ENCODE measurements at regions not wholly inside any gene's neighbourhood (a gene's known extent, or its start where the extent isn't known, plus 50 kb on each side); places are given as distances from the start of the nearest gene placed in this dataset.
A peak's percentile ranks its signal among the peaks of the same experiment; 100 is the strongest.

GRCh38 chr12:77488041-77488620 lies 342.6 kb upstream of the NAV3 start:
- CTCF ChIA-PET, result no interaction called here
- WGBS (ENCODE audit: low lambda C conversion rate), result 17% methylated on average over 2 of the region's 2 CpGs

GRCh38 chr12:77486872-77487271 lies 343.8 kb upstream of the NAV3 start:
- POLR2A ChIA-PET, result no interaction called here
- no peak overlapping the region; the same call in 1 of the 2 replicates for H2AFZ ChIP-seq (ENCODE audit: low read depth)
- H3K79me2 ChIP-seq (ENCODE audit: insufficient read depth), result no peaks in the 10 kb centered on the region
- H3K9me3 ChIP-seq, result no peaks in the 10 kb centered on the region
- H3K4me2 ChIP-seq, result no peak overlapping the region
- no peaks in the 10 kb centered on the region for H3K36me3 ChIP-seq (replicated peaks in 1 of 2; ENCODE audit: control insufficient read depth in 1 of 2, insufficient read depth in 2 of 2, low read length in 1 of 2)
- H3K4me3 ChIP-seq (ENCODE audit: low read depth in 2 of 2, low read length in 1 of 2), result no peak overlapping the region
- H3K9me2 ChIP-seq, result no peaks in the 10 kb centered on the region
- TF ChIP-seq POLR2AphosphoS5 (IDR thresholded peaks at IDR 0.05; ENCODE audit: low read depth, low read length), result no peak
- no peak for TF ChIP-seq USF1 (IDR thresholded peaks at IDR 0.05; ENCODE audit: borderline replicate concordance, low read depth)
- TF ChIP-seq, protein P1, sequence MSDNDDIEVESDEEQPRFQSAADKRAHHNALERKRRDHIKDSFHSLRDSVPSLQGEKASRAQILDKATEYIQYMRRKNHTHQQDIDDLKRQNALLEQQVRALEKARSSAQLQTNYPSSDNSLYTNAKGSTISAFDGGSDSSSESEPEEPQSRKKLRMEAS (IDR thresholded peaks at IDR 0.05; ENCODE audit: low read depth), result no peak
- TF ChIP-seq, protein P2, sequence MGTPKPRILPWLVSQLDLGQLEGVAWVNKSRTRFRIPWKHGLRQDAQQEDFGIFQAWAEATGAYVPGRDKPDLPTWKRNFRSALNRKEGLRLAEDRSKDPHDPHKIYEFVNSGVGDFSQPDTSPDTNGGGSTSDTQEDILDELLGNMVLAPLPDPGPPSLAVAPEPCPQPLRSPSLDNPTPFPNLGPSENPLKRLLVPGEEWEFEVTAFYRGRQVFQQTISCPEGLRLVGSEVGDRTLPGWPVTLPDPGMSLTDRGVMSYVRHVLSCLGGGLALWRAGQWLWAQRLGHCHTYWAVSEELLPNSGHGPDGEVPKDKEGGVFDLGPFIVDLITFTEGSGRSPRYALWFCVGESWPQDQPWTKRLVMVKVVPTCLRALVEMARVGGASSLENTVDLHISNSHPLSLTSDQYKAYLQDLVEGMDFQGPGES (IDR thresholded peaks at IDR 0.05; ENCODE audit: low read depth, low read length), result no peak
- no peak for TF ChIP-seq SMC3 (IDR thresholded peaks at IDR 0.05; ENCODE audit: low read depth, low read length)
- no peak for TF ChIP-seq GATA2 (CRISPR knock-in tag; IDR thresholded peaks at IDR 0.05)
- TF ChIP-seq, protein P3, sequence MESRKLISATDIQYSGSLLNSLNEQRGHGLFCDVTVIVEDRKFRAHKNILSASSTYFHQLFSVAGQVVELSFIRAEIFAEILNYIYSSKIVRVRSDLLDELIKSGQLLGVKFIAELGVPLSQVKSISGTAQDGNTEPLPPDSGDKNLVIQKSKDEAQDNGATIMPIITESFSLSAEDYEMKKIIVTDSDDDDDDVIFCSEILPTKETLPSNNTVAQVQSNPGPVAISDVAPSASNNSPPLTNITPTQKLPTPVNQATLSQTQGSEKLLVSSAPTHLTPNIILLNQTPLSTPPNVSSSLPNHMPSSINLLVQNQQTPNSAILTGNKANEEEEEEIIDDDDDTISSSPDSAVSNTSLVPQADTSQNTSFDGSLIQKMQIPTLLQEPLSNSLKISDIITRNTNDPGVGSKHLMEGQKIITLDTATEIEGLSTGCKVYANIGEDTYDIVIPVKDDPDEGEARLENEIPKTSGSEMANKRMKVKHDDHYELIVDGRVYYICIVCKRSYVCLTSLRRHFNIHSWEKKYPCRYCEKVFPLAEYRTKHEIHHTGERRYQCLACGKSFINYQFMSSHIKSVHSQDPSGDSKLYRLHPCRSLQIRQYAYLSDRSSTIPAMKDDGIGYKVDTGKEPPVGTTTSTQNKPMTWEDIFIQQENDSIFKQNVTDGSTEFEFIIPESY (IDR thresholded peaks at IDR 0.05; ENCODE audit: borderline replicate concordance, low read depth), result no peak
- H3K27ac ChIP-seq (ENCODE audit: low read depth in 2 of 2, low read length in 1 of 2), result no peak overlapping the region
- 17% methylated on average over 1 of the region's 1 CpG for WGBS (ENCODE audit: low lambda C conversion rate)
- no peak for DNase-seq
- peaks cover 0 to 7% of the 10 kb centered on the region in 2 experiments; a peak in 2 of 4 replicates for H3K4me1 ChIP-seq (ENCODE audit: control insufficient read depth in 1 of 2, insufficient read depth in 2 of 2, low read depth in 1 of 2, low read length in 1 of 2)
- no peaks in the 10 kb centered on the region for H3K27me3 ChIP-seq (ENCODE audit: insufficient read depth)
- H4K20me1 ChIP-seq (ENCODE audit: insufficient read depth), result no peaks in the 10 kb centered on the region
- no peaks in the 10 kb centered on the region for H3F3A ChIP-seq (replicated peaks; ENCODE audit: insufficient read depth)
- CTCF ChIA-PET, result no interaction called here
- H3K9ac ChIP-seq, result no peak overlapping the region

More at GRCh38 chr12:77488041-77488620, 342.6 kb upstream of the NAV3 start:
- peaks cover 0 to 7% of the 10 kb centered on the region in 2 experiments; a peak in 2 of 4 replicates for H3K4me1 ChIP-seq (ENCODE audit: control insufficient read depth in 1 of 2, insufficient read depth in 2 of 2, low read depth in 1 of 2, low read length in 1 of 2)
- peak overlapping the region; percentile 7 to 47; a peak in 3 of 4 replicates for H3K27ac ChIP-seq (ENCODE audit: low read depth in 2 of 2, low read length in 1 of 2)
- H3K9me2 ChIP-seq, result no peaks in the 10 kb centered on the region
- H3K9ac ChIP-seq, result no peak overlapping the region
- H3K36me3 ChIP-seq (replicated peaks in 1 of 2; ENCODE audit: control insufficient read depth in 1 of 2, insufficient read depth in 2 of 2, low read length in 1 of 2), result no peaks in the 10 kb centered on the region
- H3K4me2 ChIP-seq, result 0 out of 2 replicates have a peak overlapping the region, but pooled peaks have one; percentile 5
- no peaks in the 10 kb centered on the region for H3F3A ChIP-seq (replicated peaks; ENCODE audit: insufficient read depth)
- H3K9me3 ChIP-seq, result no peaks in the 10 kb centered on the region
- POLR2A ChIA-PET, result no interaction called here
- TF ChIP-seq PBX3 (IDR thresholded peaks at IDR 0.05) (0 out of 2 replicates have a peak, but pooled peaks have one; percentile 10), EP300 (IDR thresholded peaks at IDR 0.05; ENCODE audit: borderline replicate concordance in 1 of 2, low read depth in 1 of 2, low read length in 1 of 2) (no peak), TEAD4 (IDR thresholded peaks at IDR 0.05; ENCODE audit: borderline replicate concordance, insufficient read depth) (peak; percentile 56; the same call in 1 of the 2 replicates)
- H3K4me3 ChIP-seq (ENCODE audit: low read depth in 2 of 2, low read length in 1 of 2), result no peak overlapping the region
- H2AFZ ChIP-seq (ENCODE audit: low read depth), result no peak overlapping the region
- H4K20me1 ChIP-seq (ENCODE audit: insufficient read depth), result no peaks in the 10 kb centered on the region
- H3K79me2 ChIP-seq (ENCODE audit: insufficient read depth), result no peaks in the 10 kb centered on the region
- H3K27me3 ChIP-seq (ENCODE audit: insufficient read depth), result no peaks in the 10 kb centered on the region
- no peak for DNase-seq
